ENCODE measurements at regions not wholly inside any gene's neighbourhood (a gene's known extent, or its start where the extent isn't known, plus 50 kb on each side); places are given as distances from the start of the nearest gene placed in this dataset.

GRCh38 chr2:187134306-187134705 is 285.3 kb upstream of the ZSWIM2 start:
- no peak for ATAC-seq

GRCh38 chr2:187129868-187130267 is 280.9 kb upstream of the ZSWIM2 start:
- ATAC-seq = no peak

GRCh38 chr2:187129306-187129705 is 280.3 kb upstream of the ZSWIM2 start:
- ATAC-seq = no peak

- no peak for ATAC-seq
These were observed 277.5 kb upstream of the ZSWIM2 start for GRCh38 chr2:187126247-187127005.

GRCh38 chr2:187125318-187125717 is 276.3 kb upstream of the ZSWIM2 start:
- ATAC-seq = no peak

- no peak for ATAC-seq
These were observed 275.6 kb upstream of the ZSWIM2 start for GRCh38 chr2:187124529-187124928.

- ATAC-seq = no peak
These were observed 269.5 kb upstream of the ZSWIM2 start for GRCh38 chr2:187118331-187119099.

- ATAC-seq = no peak
These were observed 268.5 kb upstream of the ZSWIM2 start for GRCh38 chr2:187117483-187117882.

GRCh38 chr2:187115627-187116026 is 266.7 kb upstream of the ZSWIM2 start:
- no peak for ATAC-seq

- no peak for ATAC-seq
These were observed 258.0 kb upstream of the ZSWIM2 start for GRCh38 chr2:187107001-187107400.

GRCh38 chr2:187105218-187105617 is 256.2 kb upstream of the ZSWIM2 start:
- no peak for ATAC-seq

GRCh38 chr2:187102381-187102780 is 253.4 kb upstream of the ZSWIM2 start:
- no peak for ATAC-seq

GRCh38 chr2:187098154-187098553 is 249.2 kb upstream of the ZSWIM2 start:
- no peak for ATAC-seq

- no peak for ATAC-seq
These were observed 244.9 kb upstream of the ZSWIM2 start for GRCh38 chr2:187093771-187094412.

GRCh38 chr2:187091664-187092063 is 242.7 kb upstream of the ZSWIM2 start:
- ATAC-seq = no peak

- no peak for ATAC-seq
These were observed 235.6 kb upstream of the ZSWIM2 start for GRCh38 chr2:187084524-187084923.

- no peak for ATAC-seq
These were observed 232.5 kb upstream of the ZSWIM2 start for GRCh38 chr2:187081461-187081860.

- no peak for ATAC-seq
These were observed 230.9 kb upstream of the ZSWIM2 start for GRCh38 chr2:187079901-187080300.

- ATAC-seq = no peak
These were observed 229.3 kb upstream of the ZSWIM2 start for GRCh38 chr2:187078297-187078696.

- ATAC-seq = no peak
These were observed 226.7 kb upstream of the ZSWIM2 start for GRCh38 chr2:187075671-187076070.

GRCh38 chr2:187075199-187075635 is 226.2 kb upstream of the ZSWIM2 start:
- no peak for ATAC-seq

GRCh38 chr2:187058198-187058597 is 209.2 kb upstream of the ZSWIM2 start:
- ATAC-seq = no peak

- no peak for ATAC-seq
These were observed 208.5 kb upstream of the ZSWIM2 start for GRCh38 chr2:187057466-187057865.
